ENCODE measurements at regions not wholly inside any gene's neighbourhood (a gene's known extent, or its start where the extent isn't known, plus 50 kb on each side); places are given as distances from the start of the nearest gene placed in this dataset.
"Not testable (repeated sequence)": the region's sequence is repeated elsewhere in the genome, so short reads cannot be mapped to it uniquely, and the experiment has no call there.

GRCh38 chr20:43350694-43351093 lies 107.0 kb upstream of the SRSF6 start:
- not testable (repeated sequence) for TF ChIP-seq POLR2A, POLR2AphosphoS5 (IDR thresholded peaks at IDR 0.05)
- TF ChIP-seq, protein P1, sequence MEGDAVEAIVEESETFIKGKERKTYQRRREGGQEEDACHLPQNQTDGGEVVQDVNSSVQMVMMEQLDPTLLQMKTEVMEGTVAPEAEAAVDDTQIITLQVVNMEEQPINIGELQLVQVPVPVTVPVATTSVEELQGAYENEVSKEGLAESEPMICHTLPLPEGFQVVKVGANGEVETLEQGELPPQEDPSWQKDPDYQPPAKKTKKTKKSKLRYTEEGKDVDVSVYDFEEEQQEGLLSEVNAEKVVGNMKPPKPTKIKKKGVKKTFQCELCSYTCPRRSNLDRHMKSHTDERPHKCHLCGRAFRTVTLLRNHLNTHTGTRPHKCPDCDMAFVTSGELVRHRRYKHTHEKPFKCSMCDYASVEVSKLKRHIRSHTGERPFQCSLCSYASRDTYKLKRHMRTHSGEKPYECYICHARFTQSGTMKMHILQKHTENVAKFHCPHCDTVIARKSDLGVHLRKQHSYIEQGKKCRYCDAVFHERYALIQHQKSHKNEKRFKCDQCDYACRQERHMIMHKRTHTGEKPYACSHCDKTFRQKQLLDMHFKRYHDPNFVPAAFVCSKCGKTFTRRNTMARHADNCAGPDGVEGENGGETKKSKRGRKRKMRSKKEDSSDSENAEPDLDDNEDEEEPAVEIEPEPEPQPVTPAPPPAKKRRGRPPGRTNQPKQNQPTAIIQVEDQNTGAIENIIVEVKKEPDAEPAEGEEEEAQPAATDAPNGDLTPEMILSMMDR (IDR thresholded peaks at IDR 0.05), result not testable (repeated sequence)

All from gastroesophageal sphincter (tissue), 3 donors.